ENCODE measurements at regions not wholly inside any gene's neighbourhood (a gene's known extent, or its start where the extent isn't known, plus 50 kb on each side); places are given as distances from the start of the nearest gene placed in this dataset.

DNA sequence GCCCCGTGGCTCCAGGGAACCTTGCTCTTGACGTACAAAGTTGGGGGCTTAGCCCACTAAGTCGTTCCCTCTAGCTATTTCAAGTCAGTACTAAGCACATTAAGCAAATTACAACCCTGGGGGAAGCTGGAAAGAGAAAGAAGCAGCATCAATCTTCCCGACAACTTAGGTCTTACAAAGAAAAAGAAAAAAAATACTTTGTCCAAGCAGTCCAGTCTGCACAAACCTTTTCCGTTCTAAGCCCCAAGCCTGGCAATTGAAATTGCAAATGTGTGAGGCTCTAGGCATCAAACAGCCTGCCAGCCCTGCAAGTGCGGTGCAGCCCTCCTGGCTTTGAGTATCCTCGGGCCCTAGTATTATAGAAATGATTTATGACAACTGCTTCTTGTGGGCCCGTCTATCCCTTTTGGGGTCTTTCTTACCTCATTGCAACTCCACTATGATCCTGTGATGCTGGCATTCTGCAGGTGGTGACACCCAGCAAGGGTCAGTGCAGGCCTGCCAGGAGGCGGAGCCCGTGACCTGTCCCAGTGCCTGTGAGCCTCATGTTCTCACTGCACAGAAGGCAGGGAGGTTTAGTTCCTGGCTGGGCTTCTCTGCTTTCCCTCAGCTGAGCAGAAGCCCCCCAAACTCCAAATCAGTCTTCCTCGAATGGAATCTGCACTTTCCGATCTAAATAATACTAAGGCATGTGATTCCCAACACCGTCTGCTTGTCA lies 232.3 kb upstream of the IRX2 start:
- no peak overlapping the region for H3K27ac Mint-ChIP-seq
- H3K36me3 Mint-ChIP-seq (ENCODE audit: low read depth), result no peaks in the 10 kb centered on the region
- H3K4me1 Mint-ChIP-seq, result peaks cover 12% of the 10 kb centered on the region
- TF ChIP-seq, protein P1, sequence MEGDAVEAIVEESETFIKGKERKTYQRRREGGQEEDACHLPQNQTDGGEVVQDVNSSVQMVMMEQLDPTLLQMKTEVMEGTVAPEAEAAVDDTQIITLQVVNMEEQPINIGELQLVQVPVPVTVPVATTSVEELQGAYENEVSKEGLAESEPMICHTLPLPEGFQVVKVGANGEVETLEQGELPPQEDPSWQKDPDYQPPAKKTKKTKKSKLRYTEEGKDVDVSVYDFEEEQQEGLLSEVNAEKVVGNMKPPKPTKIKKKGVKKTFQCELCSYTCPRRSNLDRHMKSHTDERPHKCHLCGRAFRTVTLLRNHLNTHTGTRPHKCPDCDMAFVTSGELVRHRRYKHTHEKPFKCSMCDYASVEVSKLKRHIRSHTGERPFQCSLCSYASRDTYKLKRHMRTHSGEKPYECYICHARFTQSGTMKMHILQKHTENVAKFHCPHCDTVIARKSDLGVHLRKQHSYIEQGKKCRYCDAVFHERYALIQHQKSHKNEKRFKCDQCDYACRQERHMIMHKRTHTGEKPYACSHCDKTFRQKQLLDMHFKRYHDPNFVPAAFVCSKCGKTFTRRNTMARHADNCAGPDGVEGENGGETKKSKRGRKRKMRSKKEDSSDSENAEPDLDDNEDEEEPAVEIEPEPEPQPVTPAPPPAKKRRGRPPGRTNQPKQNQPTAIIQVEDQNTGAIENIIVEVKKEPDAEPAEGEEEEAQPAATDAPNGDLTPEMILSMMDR (IDR thresholded peaks at IDR 0.05), result no peak
- H3K4me3 Mint-ChIP-seq, result no peak overlapping the region
- peak; percentile 19 for DNase-seq
- peaks cover 5% of the 10 kb centered on the region for H3K9me3 Mint-ChIP-seq
- peaks cover 21% of the 10 kb centered on the region for H3K27me3 Mint-ChIP-seq (ENCODE audit: low read depth, poor library complexity)

DNA sequence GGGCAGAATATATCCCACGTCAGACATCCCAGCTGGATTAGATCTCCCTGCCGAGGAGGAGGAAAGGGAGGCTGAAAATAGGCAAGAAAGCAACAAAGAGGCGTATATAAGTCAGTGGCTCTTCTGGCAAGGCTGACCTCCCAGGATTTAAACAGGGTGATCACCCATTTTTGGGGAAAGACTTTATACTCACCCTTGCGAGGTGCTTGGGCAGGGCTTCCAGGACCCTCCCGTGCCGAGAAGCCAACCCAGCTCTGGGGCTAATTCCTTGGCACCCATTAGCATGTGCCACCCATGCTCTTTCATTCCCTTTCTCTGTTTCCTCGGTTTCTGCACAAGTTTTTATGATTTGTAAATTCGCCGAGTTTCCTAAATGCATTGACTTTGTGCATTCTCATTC lies 230.2 kb upstream of the IRX2 start:
- peaks cover 20% of the 10 kb centered on the region for H3K9me3 Mint-ChIP-seq
- peaks cover under 1% of the 10 kb centered on the region for H3K36me3 Mint-ChIP-seq (ENCODE audit: low read depth)
- TF ChIP-seq, protein P1 (IDR thresholded peaks at IDR 0.05), result no peak
- H3K4me3 Mint-ChIP-seq, result no peak overlapping the region
- H3K4me1 Mint-ChIP-seq, result peaks cover 12% of the 10 kb centered on the region
- no peak for DNase-seq
- peaks cover 20% of the 10 kb centered on the region for H3K27me3 Mint-ChIP-seq (ENCODE audit: low read depth, poor library complexity)
- H3K27ac Mint-ChIP-seq, result no peak overlapping the region

DNA sequence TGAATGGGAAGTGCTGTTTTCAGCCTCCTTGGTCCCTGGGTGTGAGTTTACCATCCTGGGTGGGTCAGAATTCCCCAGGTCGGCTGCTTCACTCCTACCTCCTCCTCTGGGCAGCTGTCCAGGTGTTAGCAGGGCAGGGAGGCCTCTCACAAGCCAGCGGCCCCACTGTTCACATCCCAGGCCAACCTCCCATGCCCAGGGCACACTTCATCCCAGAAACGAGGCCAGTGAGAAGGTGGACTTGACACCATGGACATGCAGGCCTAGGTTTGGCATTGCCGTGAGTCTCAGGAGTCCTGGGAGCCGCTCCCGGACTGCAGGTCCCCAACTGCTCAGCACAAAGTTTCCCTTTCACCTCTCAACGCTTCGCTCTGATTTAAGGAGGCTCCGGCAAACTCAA lies 229.6 kb upstream of the IRX2 start:
- TF ChIP-seq, protein P1 (IDR thresholded peaks at IDR 0.05), result no peak
- Mint-ChIP-seq H3K27me3 (ENCODE audit: low read depth, poor library complexity) (peaks cover 20% of the 10 kb centered on the region), H3K36me3 (ENCODE audit: low read depth) (peaks cover 6% of the 10 kb centered on the region), H3K9me3 (peaks cover 26% of the 10 kb centered on the region), H3K27ac (no peak overlapping the region), H3K4me3 (no peak overlapping the region), H3K4me1 (peaks cover 12% of the 10 kb centered on the region)
- no peak for DNase-seq

DNA sequence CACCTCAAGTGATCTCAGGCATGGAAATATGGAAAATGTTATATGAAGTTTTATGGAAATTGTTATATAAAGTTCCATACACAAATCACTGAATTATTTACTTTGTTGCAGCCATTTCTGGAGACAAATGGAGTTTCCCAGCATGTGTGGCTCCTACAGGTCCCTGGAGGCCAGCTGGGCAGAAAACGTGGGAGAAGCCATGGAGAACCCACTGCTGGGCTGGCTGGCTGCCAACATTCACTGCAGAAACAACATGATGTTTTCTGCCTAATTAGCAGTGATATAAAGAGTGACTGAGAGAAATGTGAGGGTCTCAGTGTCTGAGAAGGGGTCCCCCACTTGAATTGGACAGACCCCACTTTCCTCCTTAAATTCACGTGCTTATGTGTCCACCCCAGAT lies 208.8 kb upstream of the IRX2 start:
- Mint-ChIP-seq H3K4me3 (no peak overlapping the region), H3K36me3 (ENCODE audit: low read depth) (peaks cover 7% of the 10 kb centered on the region), H3K9me3 (peaks cover 36% of the 10 kb centered on the region), H3K4me1 (peaks cover 10% of the 10 kb centered on the region), H3K27ac (no peak overlapping the region), H3K27me3 (ENCODE audit: low read depth, poor library complexity) (peaks cover 5% of the 10 kb centered on the region)
- no peak for DNase-seq
- TF ChIP-seq, protein P1 (IDR thresholded peaks at IDR 0.05), result no peak

DNA sequence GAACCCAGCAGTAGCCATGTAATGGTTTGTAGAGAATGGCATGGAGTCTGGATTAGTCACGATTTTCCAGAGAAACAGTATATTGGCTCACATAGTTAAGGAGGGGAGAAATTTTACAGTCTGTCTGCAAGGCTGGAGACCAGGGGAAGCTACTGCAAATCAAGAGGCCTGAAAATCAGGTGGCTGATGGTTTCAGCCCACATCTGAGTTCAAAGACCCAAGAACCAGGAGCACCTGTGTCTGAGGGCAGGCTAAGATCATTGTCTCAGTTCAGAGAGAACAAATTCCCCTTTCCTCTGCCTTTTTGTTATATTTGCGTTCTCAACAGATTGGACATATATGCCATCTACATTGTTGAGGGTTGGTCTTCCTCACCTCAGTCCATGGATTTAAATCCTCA lies 207.5 kb upstream of the IRX2 start:
- Mint-ChIP-seq H3K27me3 (ENCODE audit: low read depth, poor library complexity) (peaks cover 5% of the 10 kb centered on the region), H3K36me3 (ENCODE audit: low read depth) (peaks cover 7% of the 10 kb centered on the region), H3K27ac (no peak overlapping the region), H3K9me3 (peaks cover 37% of the 10 kb centered on the region), H3K4me1 (peaks cover 10% of the 10 kb centered on the region), H3K4me3 (no peak overlapping the region)
- DNase-seq, result no peak
- TF ChIP-seq, protein P1 (IDR thresholded peaks at IDR 0.05), result no peak

DNA sequence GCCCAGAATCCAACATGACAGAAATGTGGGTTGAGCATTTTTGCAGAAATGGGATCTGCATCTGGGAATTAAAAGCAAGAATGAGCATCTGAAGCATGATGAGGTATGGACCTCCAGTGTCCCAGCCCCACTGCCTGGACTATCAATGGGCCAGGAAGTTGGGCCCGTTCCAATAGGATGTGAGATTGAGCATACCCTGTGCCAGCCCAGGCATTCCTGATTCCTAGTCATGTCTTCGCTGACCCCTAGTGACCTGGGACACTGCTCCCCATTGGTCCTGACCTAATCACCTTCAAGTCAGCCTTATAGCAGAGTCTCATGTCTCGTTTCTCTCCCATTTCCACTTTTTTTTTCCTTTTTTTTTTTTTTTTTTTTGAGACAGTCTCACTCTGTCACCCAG lies 197.4 kb upstream of the IRX2 start:
- no peak for DNase-seq
- TF ChIP-seq, protein P1 (IDR thresholded peaks at IDR 0.05), result no peak
- Mint-ChIP-seq H3K4me1 (no peaks in the 10 kb centered on the region), H3K36me3 (ENCODE audit: low read depth) (no peaks in the 10 kb centered on the region), H3K4me3 (no peak overlapping the region), H3K27ac (no peak overlapping the region), H3K27me3 (ENCODE audit: low read depth, poor library complexity) (peaks cover 10% of the 10 kb centered on the region), H3K9me3 (peaks cover 10% of the 10 kb centered on the region)
